ENCODE measurements at regions not wholly inside any gene's neighbourhood (a gene's known extent, or its start where the extent isn't known, plus 50 kb on each side); places are given as distances from the start of the nearest gene placed in this dataset.

- dilution Hi-C loops (cut with MboI; ENCODE audit: extremely low pct_ligation_motif_present, low sequenced_read_pairs) = no loop called here
- Histone ChIP-seq H3K4me1 (ENCODE audit: control insufficient read depth, extremely low read depth, insufficient read depth, low read length) (peaks cover 5% of the 10 kb centered on the region), H3K36me3 (ENCODE audit: control insufficient read depth in 2 of 2, extremely low read depth in 1 of 2, insufficient read depth in 2 of 2, low read length in 2 of 2) (no peaks in the 10 kb centered on the region), H3K9ac (ENCODE audit: control insufficient read depth, extremely low read depth, insufficient read depth, low read length) (no peak overlapping the region), H2AFZ (ENCODE audit: control insufficient read depth, low read length) (no peak overlapping the region), H3K27ac (ENCODE audit: control insufficient read depth, insufficient read depth, low read length) (no peak overlapping the region), H3K9me1 (ENCODE audit: control insufficient read depth, extremely low read depth, insufficient read depth, low read length) (no peaks in the 10 kb centered on the region), H3K9me3 (ENCODE audit: control insufficient read depth, low read depth, low read length) (no peaks in the 10 kb centered on the region), H3K4me3 (ENCODE audit: control insufficient read depth in 2 of 3, extremely low read depth in 1 of 3, insufficient read depth in 2 of 3, low read depth in 1 of 3, low read length in 3 of 3) (no peak overlapping the region), H3K79me2 (ENCODE audit: control insufficient read depth, insufficient read depth, low read length) (no peaks in the 10 kb centered on the region), H3K27me3 (ENCODE audit: control insufficient read depth, extremely low read depth, insufficient read depth, low read length) (no peaks in the 10 kb centered on the region), H3K4me2 (ENCODE audit: control insufficient read depth, extremely low read depth, insufficient read depth, low read depth, low read length) (no peak overlapping the region), H4K20me1 (ENCODE audit: control insufficient read depth, extremely low read depth, insufficient read depth, low read length) (no peaks in the 10 kb centered on the region)
- FAIRE-seq (no peak), DNase-seq (ENCODE audit: low read depth, low spot score) (no peak)
- TF ChIP-seq CTCF (optimal IDR thresholded peaks at IDR 0.05 in 1 of 3, IDR thresholded peaks at IDR 0.05 in 1 of 3, conservative IDR thresholded peaks at IDR 0.05 in 1 of 3; ENCODE audit: extremely low read depth in 1 of 3, insufficient read depth in 2 of 3, low read length in 3 of 3) = no peak
- TF ChIP-seq EZH2 (IDR thresholded peaks at IDR 0.05; ENCODE audit: low read length) = no peak
Measured at GRCh38 chr1:96384611-96385010, 337.0 kb upstream of the PTBP2 start.

GRCh38 chr1:96387785-96388184, 333.8 kb upstream of the PTBP2 start:
- H3K36me3 ChIP-seq (ENCODE audit: control insufficient read depth in 2 of 2, extremely low read depth in 1 of 2, insufficient read depth in 2 of 2, low read length in 2 of 2) = no peaks in the 10 kb centered on the region
- H3K27me3 ChIP-seq (ENCODE audit: control insufficient read depth, extremely low read depth, insufficient read depth, low read length) = no peaks in the 10 kb centered on the region
- peak; percentile 74 for DNase-seq (ENCODE audit: low read depth, low spot score)
- no peak overlapping the region for H3K4me3 ChIP-seq (ENCODE audit: control insufficient read depth in 2 of 3, extremely low read depth in 1 of 3, insufficient read depth in 2 of 3, low read depth in 1 of 3, low read length in 3 of 3)
- no peak overlapping the region for H3K4me2 ChIP-seq (ENCODE audit: control insufficient read depth, extremely low read depth, insufficient read depth, low read depth, low read length)
- no peaks in the 10 kb centered on the region for H4K20me1 ChIP-seq (ENCODE audit: control insufficient read depth, extremely low read depth, insufficient read depth, low read length)
- H3K9ac ChIP-seq (ENCODE audit: control insufficient read depth, extremely low read depth, insufficient read depth, low read length) = no peak overlapping the region
- peaks cover 5% of the 10 kb centered on the region for H3K4me1 ChIP-seq (ENCODE audit: control insufficient read depth, extremely low read depth, insufficient read depth, low read length)
- no peak overlapping the region for H2AFZ ChIP-seq (ENCODE audit: control insufficient read depth, low read length)
- no peak for TF ChIP-seq EZH2 (IDR thresholded peaks at IDR 0.05; ENCODE audit: low read length)
- no peak for TF ChIP-seq CTCF (optimal IDR thresholded peaks at IDR 0.05 in 1 of 3, IDR thresholded peaks at IDR 0.05 in 1 of 3, conservative IDR thresholded peaks at IDR 0.05 in 1 of 3; ENCODE audit: extremely low read depth in 1 of 3, insufficient read depth in 2 of 3, low read length in 3 of 3)
- H3K27ac ChIP-seq (ENCODE audit: control insufficient read depth, insufficient read depth, low read length) = no peak overlapping the region
- H3K9me1 ChIP-seq (ENCODE audit: control insufficient read depth, extremely low read depth, insufficient read depth, low read length) = no peaks in the 10 kb centered on the region
- dilution Hi-C loops (cut with MboI; ENCODE audit: extremely low pct_ligation_motif_present, low sequenced_read_pairs) = no loop called here
- FAIRE-seq = peak; percentile 74
- H3K79me2 ChIP-seq (ENCODE audit: control insufficient read depth, insufficient read depth, low read length) = no peaks in the 10 kb centered on the region
- no peaks in the 10 kb centered on the region for H3K9me3 ChIP-seq (ENCODE audit: control insufficient read depth, low read depth, low read length)

All from keratinocyte (primary cell).